SK-N-SH treated with all-trans-retinoic acid at 6 μM for 48 hours (cell line): ENCODE measurements at regions not wholly inside any gene's neighbourhood (a gene's known extent, or its start where the extent isn't known, plus 50 kb on each side); places are given as distances from the start of the nearest gene placed in this dataset.

Experiments
- ARNTL ChIP-seq: fragments of 450-650 bp; formaldehyde crosslinking; IDR thresholded peaks from 2 replicates; pipeline ENCODE4 v1.5.0; 2020; ENCODE audit warnings: low read depth, mild to moderate bottlenecking, moderate library complexity, borderline replicate concordance
- BACH2 ChIP-seq: fragments of 250-450 bp; sonication (Bioruptor Pico); IDR thresholded peaks from 2 replicates; pipeline ENCODE4 v1.9.0; 2021; ENCODE audit warnings: mild to moderate bottlenecking, borderline replicate concordance
- CSDC2 ChIP-seq: fragments of 250-450 bp; sonication (Bioruptor Pico); IDR thresholded peaks from 2 replicates; pipeline ENCODE4 v1.5.0; 2020; ENCODE audit warnings: mild to moderate bottlenecking, moderate library complexity
- ESRRG ChIP-seq: fragments of 250-450 bp; sonication (Bioruptor Pico); IDR thresholded peaks from 2 replicates; pipeline ENCODE4 v1.6.1; 2021; ENCODE audit warnings: mild to moderate bottlenecking
- ISL1 ChIP-seq: fragments of 250-450 bp; sonication (Bioruptor Pico); IDR thresholded peaks from 2 replicates; pipeline ENCODE4 v2.1.2; 2022; ENCODE audit warnings: mild to moderate bottlenecking, moderate library complexity
- OSR1 ChIP-seq: fragments of 250-450 bp; sonication (Bioruptor Pico); IDR thresholded peaks from 2 replicates; pipeline ENCODE4 v1.8.0; 2022; ENCODE audit warnings: moderate library complexity, mild to moderate bottlenecking, inconsistent platforms
- RARB ChIP-seq: fragments of 250-450 bp; sonication (Bioruptor Pico); IDR thresholded peaks from 2 replicates; pipeline ENCODE4 v1.8.0; 2021; ENCODE audit warnings: mild to moderate bottlenecking, moderate library complexity
- SNAI2 ChIP-seq: fragments of 250-450 bp; sonication (Bioruptor Pico); IDR thresholded peaks from 2 replicates; pipeline ENCODE4 v1.5.0; 2020; ENCODE audit warnings: mild to moderate bottlenecking, moderate library complexity
- ZC3H10 ChIP-seq: fragments of 250-450 bp; sonication (Bioruptor Pico); IDR thresholded peaks from 2 replicates; pipeline ENCODE4 v1.5.1; 2021; ENCODE audit warnings: mild to moderate bottlenecking, moderate library complexity
- ZFP3 ChIP-seq: fragments of 250-450 bp; sonication (Bioruptor Pico); IDR thresholded peaks from 2 replicates; pipeline ENCODE4 v1.5.0; 2020; ENCODE audit warnings: mild to moderate bottlenecking, moderate library complexity
- ZNF8 ChIP-seq: fragments of 450-650 bp; formaldehyde crosslinking; IDR thresholded peaks from 2 replicates; pipeline ENCODE4 v1.5.0; 2020; ENCODE audit warnings: mild to moderate bottlenecking, moderate library complexity
- TF ChIP-seq, protein P1 (sequence below): fragments of 250-450 bp; sonication (Bioruptor Pico); IDR thresholded peaks from 2 replicates; pipeline ENCODE4 v1.5.0; 2020; ENCODE audit warnings: mild to moderate bottlenecking, moderate library complexity
- TF ChIP-seq, protein P2 (sequence below): fragments of 250-450 bp; sonication (Bioruptor Pico); IDR thresholded peaks from 2 replicates; pipeline ENCODE4 v1.8.0; 2021; ENCODE audit warnings: low read depth, mild to moderate bottlenecking, moderate library complexity, borderline replicate concordance

DNA sequence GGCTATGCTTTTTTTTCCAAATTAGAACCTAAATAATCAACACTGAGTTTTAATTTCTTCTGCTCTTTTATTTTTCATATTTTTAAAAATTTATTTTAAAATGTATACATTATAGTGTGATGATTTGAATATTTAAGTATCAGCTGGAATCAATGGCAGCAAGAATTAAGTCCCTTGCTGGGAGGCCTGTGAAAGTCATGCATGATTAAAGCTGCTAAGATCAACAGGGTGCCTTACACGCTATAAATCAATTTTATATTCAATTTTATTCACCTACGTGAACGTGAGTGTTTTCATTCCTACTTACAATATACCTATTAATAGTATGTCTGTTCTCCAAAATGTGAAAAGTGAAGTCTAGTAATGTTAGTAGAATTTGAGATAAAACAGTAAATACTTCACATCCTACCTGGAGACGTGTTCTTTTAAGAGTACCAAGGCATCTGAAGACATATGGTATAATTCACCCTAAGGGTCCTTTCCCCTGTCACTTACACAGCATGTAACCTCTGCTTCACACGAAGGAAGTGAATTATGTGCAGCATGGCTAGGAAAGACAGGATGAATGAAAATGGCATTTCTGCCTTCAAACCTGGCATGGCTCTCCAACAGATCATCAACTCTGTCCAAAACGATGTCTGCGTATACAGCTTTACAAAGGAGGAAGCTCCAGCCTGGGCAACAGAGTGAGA, 640.4 kb upstream of the ROBO1 start:
- TF ChIP-seq ZFP3 (CRISPR knock-in tag) (no peak), ZNF8 (no peak), ESRRG (CRISPR knock-in tag) (no peak), BACH2 (no peak), SNAI2 (no peak), RARB (CRISPR knock-in tag) (no peak), ARNTL (CRISPR knock-in tag) (no peak), ISL1 (CRISPR knock-in tag) (no peak), ZC3H10 (no peak), CSDC2 (CRISPR knock-in tag) (no peak), OSR1 (CRISPR knock-in tag) (no peak)
- TF ChIP-seq, protein P1, sequence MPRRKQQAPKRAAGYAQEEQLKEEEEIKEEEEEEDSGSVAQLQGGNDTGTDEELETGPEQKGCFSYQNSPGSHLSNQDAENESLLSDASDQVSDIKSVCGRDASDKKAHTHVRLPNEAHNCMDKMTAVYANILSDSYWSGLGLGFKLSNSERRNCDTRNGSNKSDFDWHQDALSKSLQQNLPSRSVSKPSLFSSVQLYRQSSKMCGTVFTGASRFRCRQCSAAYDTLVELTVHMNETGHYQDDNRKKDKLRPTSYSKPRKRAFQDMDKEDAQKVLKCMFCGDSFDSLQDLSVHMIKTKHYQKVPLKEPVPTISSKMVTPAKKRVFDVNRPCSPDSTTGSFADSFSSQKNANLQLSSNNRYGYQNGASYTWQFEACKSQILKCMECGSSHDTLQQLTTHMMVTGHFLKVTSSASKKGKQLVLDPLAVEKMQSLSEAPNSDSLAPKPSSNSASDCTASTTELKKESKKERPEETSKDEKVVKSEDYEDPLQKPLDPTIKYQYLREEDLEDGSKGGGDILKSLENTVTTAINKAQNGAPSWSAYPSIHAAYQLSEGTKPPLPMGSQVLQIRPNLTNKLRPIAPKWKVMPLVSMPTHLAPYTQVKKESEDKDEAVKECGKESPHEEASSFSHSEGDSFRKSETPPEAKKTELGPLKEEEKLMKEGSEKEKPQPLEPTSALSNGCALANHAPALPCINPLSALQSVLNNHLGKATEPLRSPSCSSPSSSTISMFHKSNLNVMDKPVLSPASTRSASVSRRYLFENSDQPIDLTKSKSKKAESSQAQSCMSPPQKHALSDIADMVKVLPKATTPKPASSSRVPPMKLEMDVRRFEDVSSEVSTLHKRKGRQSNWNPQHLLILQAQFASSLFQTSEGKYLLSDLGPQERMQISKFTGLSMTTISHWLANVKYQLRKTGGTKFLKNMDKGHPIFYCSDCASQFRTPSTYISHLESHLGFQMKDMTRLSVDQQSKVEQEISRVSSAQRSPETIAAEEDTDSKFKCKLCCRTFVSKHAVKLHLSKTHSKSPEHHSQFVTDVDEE (CRISPR knock-in tag), result no peak
- TF ChIP-seq, protein P2, sequence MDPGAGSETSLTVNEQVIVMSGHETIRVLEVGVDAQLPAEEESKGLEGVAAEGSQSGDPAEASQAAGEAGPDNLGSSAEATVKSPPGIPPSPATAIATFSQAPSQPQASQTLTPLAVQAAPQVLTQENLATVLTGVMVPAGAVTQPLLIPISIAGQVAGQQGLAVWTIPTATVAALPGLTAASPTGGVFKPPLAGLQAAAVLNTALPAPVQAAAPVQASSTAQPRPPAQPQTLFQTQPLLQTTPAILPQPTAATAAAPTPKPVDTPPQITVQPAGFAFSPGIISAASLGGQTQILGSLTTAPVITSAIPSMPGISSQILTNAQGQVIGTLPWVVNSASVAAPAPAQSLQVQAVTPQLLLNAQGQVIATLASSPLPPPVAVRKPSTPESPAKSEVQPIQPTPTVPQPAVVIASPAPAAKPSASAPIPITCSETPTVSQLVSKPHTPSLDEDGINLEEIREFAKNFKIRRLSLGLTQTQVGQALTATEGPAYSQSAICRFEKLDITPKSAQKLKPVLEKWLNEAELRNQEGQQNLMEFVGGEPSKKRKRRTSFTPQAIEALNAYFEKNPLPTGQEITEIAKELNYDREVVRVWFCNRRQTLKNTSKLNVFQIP (CRISPR knock-in tag), result no peak
